ENCODE measurements at regions not wholly inside any gene's neighbourhood (a gene's known extent, or its start where the extent isn't known, plus 50 kb on each side); places are given as distances from the start of the nearest gene placed in this dataset.

GRCh38 chr1:57727121-57727520 lies 303.3 kb upstream of the DAB1 start:
- no peak overlapping the region for H3K4me3 ChIP-seq (ENCODE audit: low read depth, low read length)
- no peak for TF ChIP-seq CTCF (IDR thresholded peaks at IDR 0.05; ENCODE audit: borderline replicate concordance, insufficient read depth, low read depth, low read length)

GRCh38 chr1:57725318-57725717 lies 301.5 kb upstream of the DAB1 start:
- TF ChIP-seq CTCF (IDR thresholded peaks at IDR 0.05; ENCODE audit: borderline replicate concordance, insufficient read depth, low read depth, low read length) = no peak
- no peak overlapping the region for H3K4me3 ChIP-seq (ENCODE audit: low read depth, low read length)

- no peak for TF ChIP-seq CTCF (IDR thresholded peaks at IDR 0.05; ENCODE audit: borderline replicate concordance, insufficient read depth, low read depth, low read length)
- H3K4me3 ChIP-seq (ENCODE audit: low read depth, low read length) = no peak overlapping the region
These were observed 300.7 kb upstream of the DAB1 start for GRCh38 chr1:57724535-57724934.

- TF ChIP-seq CTCF (IDR thresholded peaks at IDR 0.05; ENCODE audit: borderline replicate concordance, insufficient read depth, low read depth, low read length) = no peak
- no peak overlapping the region for H3K4me3 ChIP-seq (ENCODE audit: low read depth, low read length)
These were observed 298.6 kb upstream of the DAB1 start for GRCh38 chr1:57722285-57722978.

- TF ChIP-seq CTCF (IDR thresholded peaks at IDR 0.05; ENCODE audit: borderline replicate concordance, insufficient read depth, low read depth, low read length) = no peak
- H3K4me3 ChIP-seq (ENCODE audit: low read depth, low read length) = no peak overlapping the region
These were observed 297.1 kb upstream of the DAB1 start for GRCh38 chr1:57721001-57721400.

GRCh38 chr1:57719274-57719673 lies 295.4 kb upstream of the DAB1 start:
- no peak for TF ChIP-seq CTCF (IDR thresholded peaks at IDR 0.05; ENCODE audit: borderline replicate concordance, insufficient read depth, low read depth, low read length)
- H3K4me3 ChIP-seq (ENCODE audit: low read depth, low read length) = no peak overlapping the region

- H3K4me3 ChIP-seq (ENCODE audit: low read depth, low read length) = no peak overlapping the region
- no peak for TF ChIP-seq CTCF (IDR thresholded peaks at IDR 0.05; ENCODE audit: borderline replicate concordance, insufficient read depth, low read depth, low read length)
These were observed 289.6 kb upstream of the DAB1 start for GRCh38 chr1:57713501-57713900.
